ENCODE measurements at regions not wholly inside any gene's neighbourhood (a gene's known extent, or its start where the extent isn't known, plus 50 kb on each side); places are given as distances from the start of the nearest gene placed in this dataset.
"Not testable (repeated sequence)": the region's sequence is repeated elsewhere in the genome, so short reads cannot be mapped to it uniquely, and the experiment has no call there.

DNA sequence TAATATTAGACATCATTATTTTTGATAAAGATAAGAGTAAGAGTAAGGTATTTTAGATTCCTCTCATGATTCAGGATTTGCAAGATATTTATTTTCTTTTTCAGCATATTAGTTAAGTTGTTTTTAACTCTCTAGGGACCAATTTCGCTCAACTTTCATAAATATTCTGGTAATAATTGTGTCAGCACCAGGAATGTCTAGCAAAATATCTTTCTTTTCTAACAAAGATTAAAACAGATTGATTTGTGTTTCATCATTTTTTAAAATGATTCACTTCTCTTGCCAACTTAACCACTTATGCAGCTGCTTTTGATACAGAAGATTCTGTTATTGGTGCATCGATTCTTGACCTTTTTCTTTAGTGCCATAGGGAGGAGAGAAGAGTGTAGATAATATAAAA is 172.8 kb upstream of the PTGFR start:
- Histone ChIP-seq H3K4me3 (ENCODE audit: low read length in 2 of 2) (no peak overlapping the region), H3K9ac (ENCODE audit: low read depth in 1 of 2, low read length in 2 of 2) (no peak overlapping the region), H3K4me1 (ENCODE audit: control insufficient read depth in 2 of 2, insufficient read depth in 2 of 2, low read length in 2 of 2) (no peaks in the 10 kb centered on the region), H3K27me3 (ENCODE audit: control insufficient read depth in 2 of 2, insufficient read depth in 2 of 2, low read length in 2 of 2) (no peaks in the 10 kb centered on the region), H3K27ac (ENCODE audit: low read depth in 2 of 2, low read length in 2 of 2) (no peak overlapping the region), H3K9me3 (ENCODE audit: control insufficient read depth in 2 of 2, low read length in 2 of 2) (no peaks in the 10 kb centered on the region), H3K36me3 (ENCODE audit: control insufficient read depth in 2 of 2, insufficient read depth in 2 of 2, low read length in 2 of 2) (no peaks in the 10 kb centered on the region)

DNA sequence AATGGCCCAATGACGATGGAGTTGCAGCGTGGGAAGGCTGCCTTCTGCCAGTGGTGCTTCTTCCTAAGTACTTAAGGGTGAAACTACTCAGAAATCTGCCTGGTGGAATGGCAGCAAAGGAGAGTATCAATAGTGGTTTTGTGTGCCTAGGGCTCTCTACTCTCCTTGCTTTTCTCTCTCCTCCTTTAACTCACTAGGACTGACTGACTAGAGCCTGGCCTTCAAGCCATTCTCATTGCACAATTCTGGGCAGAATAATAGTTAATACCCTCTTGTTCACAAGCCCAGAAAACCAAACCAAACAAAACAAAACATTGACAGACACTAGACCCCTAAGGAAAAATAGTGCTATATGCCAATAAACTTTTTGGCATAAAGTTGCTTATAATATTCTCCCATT is 171.2 kb upstream of the PTGFR start:
- no peaks in the 10 kb centered on the region for H3K4me1 ChIP-seq (ENCODE audit: control insufficient read depth in 2 of 2, insufficient read depth in 2 of 2, low read length in 2 of 2)
- no peaks in the 10 kb centered on the region for H3K36me3 ChIP-seq (ENCODE audit: control insufficient read depth in 2 of 2, insufficient read depth in 2 of 2, low read length in 2 of 2)
- no peak overlapping the region for H3K27ac ChIP-seq (ENCODE audit: low read depth in 2 of 2, low read length in 2 of 2)
- H3K9ac ChIP-seq (ENCODE audit: low read depth in 1 of 2, low read length in 2 of 2) = no peak overlapping the region
- H3K9me3 ChIP-seq (ENCODE audit: control insufficient read depth in 2 of 2, low read length in 2 of 2) = no peaks in the 10 kb centered on the region
- no peak overlapping the region for H3K4me3 ChIP-seq (ENCODE audit: low read length in 2 of 2)
- H3K27me3 ChIP-seq (ENCODE audit: control insufficient read depth in 2 of 2, insufficient read depth in 2 of 2, low read length in 2 of 2) = peaks cover 0 to 2% of the 10 kb centered on the region in 2 donors

DNA sequence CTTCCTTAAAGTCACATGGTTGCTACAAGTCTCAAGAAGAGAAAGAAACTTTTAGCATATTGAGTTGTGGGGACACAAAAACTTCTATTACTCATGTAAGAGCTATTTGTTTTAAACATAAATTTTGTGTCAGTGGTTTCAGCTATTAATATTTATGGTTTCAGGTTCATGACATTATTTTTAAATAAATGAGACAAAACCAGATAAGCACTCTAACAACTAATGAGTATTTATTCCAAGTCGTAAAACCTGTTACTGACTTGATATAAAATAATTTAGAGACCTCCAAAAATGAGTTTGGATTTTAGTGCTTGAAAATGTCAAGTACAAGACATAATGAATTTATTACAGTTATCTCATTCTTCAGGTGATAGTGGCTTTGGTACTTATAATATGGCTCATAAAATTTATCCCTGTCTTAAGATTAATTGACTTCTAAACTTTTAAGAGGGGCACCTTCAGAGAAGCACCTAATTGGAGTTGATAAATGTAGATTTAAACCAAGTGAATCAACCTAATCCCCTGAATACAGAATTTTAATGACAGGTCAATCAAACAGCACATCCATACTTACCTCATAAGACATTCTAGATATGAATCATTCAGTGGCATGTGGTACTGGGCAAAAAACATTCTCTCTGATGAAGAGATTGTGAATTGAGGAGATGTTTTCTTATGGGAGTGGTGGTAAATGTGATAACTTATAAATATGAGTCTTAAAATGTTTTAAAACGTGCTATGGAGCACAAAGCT is 167.7 kb upstream of the PTGFR start:
- peaks cover 0 to 2% of the 10 kb centered on the region in 2 donors for H3K27me3 ChIP-seq (ENCODE audit: control insufficient read depth in 2 of 2, insufficient read depth in 2 of 2, low read length in 2 of 2)
- H3K9ac ChIP-seq (ENCODE audit: low read depth in 1 of 2, low read length in 2 of 2) = no peak overlapping the region
- H3K4me1 ChIP-seq (ENCODE audit: control insufficient read depth in 2 of 2, insufficient read depth in 2 of 2, low read length in 2 of 2) = no peaks in the 10 kb centered on the region
- H3K27ac ChIP-seq (ENCODE audit: low read depth in 2 of 2, low read length in 2 of 2) = no peak overlapping the region
- H3K4me3 ChIP-seq (ENCODE audit: low read length in 2 of 2) = no peak overlapping the region
- H3K36me3 ChIP-seq (ENCODE audit: control insufficient read depth in 2 of 2, insufficient read depth in 2 of 2, low read length in 2 of 2) = no peaks in the 10 kb centered on the region
- H3K9me3 ChIP-seq (ENCODE audit: control insufficient read depth in 2 of 2, low read length in 2 of 2) = no peaks in the 10 kb centered on the region

DNA sequence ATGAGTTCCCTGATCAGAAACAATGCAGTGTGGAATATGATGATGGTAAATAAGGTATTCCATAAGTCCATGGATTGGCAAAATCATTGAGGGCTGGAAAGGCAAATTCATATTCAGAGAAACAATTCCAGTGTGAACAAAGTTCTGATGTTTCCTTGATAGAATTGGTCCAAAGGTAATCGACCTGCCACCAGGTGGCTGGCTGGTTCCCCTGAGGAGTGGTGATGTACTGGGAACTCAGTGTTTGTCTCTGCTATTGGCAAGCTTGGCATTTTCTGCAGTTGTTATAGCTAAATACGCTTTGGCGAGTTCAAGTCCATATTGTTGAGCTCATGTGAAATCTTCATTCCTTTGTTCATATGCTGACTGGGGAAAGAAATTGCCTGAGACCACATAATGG is 165.5 kb upstream of the PTGFR start:
- H3K36me3 ChIP-seq (ENCODE audit: control insufficient read depth in 2 of 2, insufficient read depth in 2 of 2, low read length in 2 of 2) = no peaks in the 10 kb centered on the region
- no peak overlapping the region for H3K27ac ChIP-seq (ENCODE audit: low read depth in 2 of 2, low read length in 2 of 2)
- H3K27me3 ChIP-seq (ENCODE audit: control insufficient read depth in 2 of 2, insufficient read depth in 2 of 2, low read length in 2 of 2) = peaks cover 0 to 2% of the 10 kb centered on the region in 2 donors
- no peaks in the 10 kb centered on the region for H3K4me1 ChIP-seq (ENCODE audit: control insufficient read depth in 2 of 2, insufficient read depth in 2 of 2, low read length in 2 of 2)
- H3K9me3 ChIP-seq (ENCODE audit: control insufficient read depth in 2 of 2, low read length in 2 of 2) = no peaks in the 10 kb centered on the region
- no peak overlapping the region for H3K9ac ChIP-seq (ENCODE audit: low read depth in 1 of 2, low read length in 2 of 2)
- no peak overlapping the region for H3K4me3 ChIP-seq (ENCODE audit: low read length in 2 of 2)

DNA sequence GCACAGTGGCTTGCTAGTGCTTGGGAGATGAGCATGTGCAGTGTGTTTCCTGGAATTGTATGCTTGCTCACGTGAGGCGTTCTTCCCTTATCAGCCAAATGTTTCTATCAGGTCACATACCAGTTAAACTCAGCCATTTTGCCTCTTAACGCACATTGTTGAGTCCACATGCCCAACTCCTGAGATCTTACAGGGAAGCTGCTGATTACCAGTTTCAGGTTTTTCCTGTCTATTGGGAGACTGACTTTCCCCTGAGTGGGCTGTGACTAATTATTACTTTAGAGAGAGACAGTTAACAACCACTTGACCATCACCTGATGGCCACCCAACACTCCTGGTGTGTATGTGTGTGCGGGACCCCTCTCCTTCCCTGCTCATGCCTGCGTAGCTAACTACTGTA is 161.3 kb upstream of the PTGFR start:
- Histone ChIP-seq H3K27me3 (ENCODE audit: control insufficient read depth in 2 of 2, insufficient read depth in 2 of 2, low read length in 2 of 2) (no peaks in the 10 kb centered on the region), H3K27ac (ENCODE audit: low read depth in 2 of 2, low read length in 2 of 2) (no peak overlapping the region), H3K9ac (ENCODE audit: low read depth in 1 of 2, low read length in 2 of 2) (no peak overlapping the region), H3K36me3 (ENCODE audit: control insufficient read depth in 2 of 2, insufficient read depth in 2 of 2, low read length in 2 of 2) (no peaks in the 10 kb centered on the region), H3K4me1 (ENCODE audit: control insufficient read depth in 2 of 2, insufficient read depth in 2 of 2, low read length in 2 of 2) (no peaks in the 10 kb centered on the region), H3K9me3 (ENCODE audit: control insufficient read depth in 2 of 2, low read length in 2 of 2) (no peaks in the 10 kb centered on the region), H3K4me3 (ENCODE audit: low read length in 2 of 2) (no peak overlapping the region)

DNA sequence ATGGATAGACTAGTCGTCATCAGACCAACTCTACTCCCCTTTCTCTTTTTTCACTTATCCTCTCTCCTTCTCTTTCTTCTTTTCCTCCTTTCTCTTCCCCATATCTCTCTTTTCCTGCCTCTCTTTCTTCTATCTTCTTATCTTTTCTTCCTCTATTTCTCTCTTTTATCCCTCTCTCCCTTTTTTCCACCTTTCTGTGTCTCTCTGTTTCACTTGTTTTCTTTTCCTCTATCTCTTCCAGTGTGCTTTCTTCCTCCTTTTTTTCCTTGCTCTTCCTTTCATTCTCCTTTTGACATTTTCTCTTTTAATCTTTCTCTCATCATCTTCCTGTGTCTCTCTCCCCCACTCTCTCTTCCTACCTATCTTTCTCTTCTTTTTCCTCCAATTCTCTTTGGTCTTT is 159.0 kb upstream of the PTGFR start:
- Histone ChIP-seq H3K9ac (ENCODE audit: low read depth in 1 of 2, low read length in 2 of 2) (no peak overlapping the region), H3K4me1 (ENCODE audit: control insufficient read depth in 2 of 2, insufficient read depth in 2 of 2, low read length in 2 of 2) (no peaks in the 10 kb centered on the region), H3K27me3 (ENCODE audit: control insufficient read depth in 2 of 2, insufficient read depth in 2 of 2, low read length in 2 of 2) (no peaks in the 10 kb centered on the region), H3K27ac (ENCODE audit: low read depth in 2 of 2, low read length in 2 of 2) (no peak overlapping the region), H3K9me3 (ENCODE audit: control insufficient read depth in 2 of 2, low read length in 2 of 2) (no peaks in the 10 kb centered on the region), H3K36me3 (ENCODE audit: control insufficient read depth in 2 of 2, insufficient read depth in 2 of 2, low read length in 2 of 2) (no peaks in the 10 kb centered on the region), H3K4me3 (ENCODE audit: low read length in 2 of 2) (no peak overlapping the region)

DNA sequence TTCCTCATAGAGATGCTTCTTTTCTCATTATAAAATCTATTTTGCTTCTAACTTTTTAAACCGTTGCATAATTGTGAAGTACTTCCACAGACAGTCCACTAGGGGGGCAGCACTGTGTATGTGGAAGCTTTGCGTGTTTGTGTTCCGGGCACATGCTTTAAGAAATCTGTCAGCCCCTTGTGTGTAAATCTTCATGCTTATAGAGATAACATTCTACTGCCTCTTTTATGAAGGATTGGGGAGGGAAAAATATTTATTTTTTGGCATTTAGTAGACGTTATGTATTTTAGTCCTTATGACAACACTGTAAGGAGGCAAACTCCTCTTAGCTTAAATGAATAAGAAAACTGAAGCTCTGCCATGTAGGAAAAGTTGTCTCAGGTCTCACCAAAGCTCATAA is 157.3 kb upstream of the PTGFR start:
- no peaks in the 10 kb centered on the region for H3K4me1 ChIP-seq (ENCODE audit: control insufficient read depth in 2 of 2, insufficient read depth in 2 of 2, low read length in 2 of 2)
- H3K9ac ChIP-seq (ENCODE audit: low read depth in 1 of 2, low read length in 2 of 2) = no peak overlapping the region
- H3K36me3 ChIP-seq (ENCODE audit: control insufficient read depth in 2 of 2, insufficient read depth in 2 of 2, low read length in 2 of 2) = no peaks in the 10 kb centered on the region
- H3K4me3 ChIP-seq (ENCODE audit: low read length in 2 of 2) = no peak overlapping the region
- no peak overlapping the region for H3K27ac ChIP-seq (ENCODE audit: low read depth in 2 of 2, low read length in 2 of 2)
- H3K27me3 ChIP-seq (ENCODE audit: control insufficient read depth in 2 of 2, insufficient read depth in 2 of 2, low read length in 2 of 2) = no peaks in the 10 kb centered on the region
- no peaks in the 10 kb centered on the region for H3K9me3 ChIP-seq (ENCODE audit: control insufficient read depth in 2 of 2, low read length in 2 of 2)

DNA sequence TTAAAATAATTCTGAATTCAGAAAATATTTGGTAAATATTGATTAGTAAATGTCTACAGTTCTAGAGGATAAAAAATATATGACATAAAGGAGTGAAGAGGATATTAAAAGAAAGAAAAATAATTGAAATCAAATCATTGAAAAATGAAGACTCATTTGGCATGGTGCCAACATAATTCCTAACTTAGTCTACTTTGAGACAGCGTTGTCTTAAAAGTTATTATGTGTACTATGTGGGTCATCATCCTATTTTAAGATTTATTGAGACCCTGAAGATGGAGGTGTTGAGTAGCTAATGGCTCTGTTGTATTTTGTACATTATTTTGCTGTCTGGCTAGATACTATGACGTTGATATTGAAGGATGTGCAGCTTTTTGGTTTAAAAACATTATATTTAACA is 156.7 kb upstream of the PTGFR start:
- Histone ChIP-seq H3K27ac (ENCODE audit: low read depth in 2 of 2, low read length in 2 of 2) (no peak overlapping the region), H3K4me1 (ENCODE audit: control insufficient read depth in 2 of 2, insufficient read depth in 2 of 2, low read length in 2 of 2) (no peaks in the 10 kb centered on the region), H3K9ac (ENCODE audit: low read depth in 1 of 2, low read length in 2 of 2) (no peak overlapping the region), H3K9me3 (ENCODE audit: control insufficient read depth in 2 of 2, low read length in 2 of 2) (no peaks in the 10 kb centered on the region), H3K27me3 (ENCODE audit: control insufficient read depth in 2 of 2, insufficient read depth in 2 of 2, low read length in 2 of 2) (no peaks in the 10 kb centered on the region), H3K4me3 (ENCODE audit: low read length in 2 of 2) (no peak overlapping the region), H3K36me3 (ENCODE audit: control insufficient read depth in 2 of 2, insufficient read depth in 2 of 2, low read length in 2 of 2) (no peaks in the 10 kb centered on the region)

DNA sequence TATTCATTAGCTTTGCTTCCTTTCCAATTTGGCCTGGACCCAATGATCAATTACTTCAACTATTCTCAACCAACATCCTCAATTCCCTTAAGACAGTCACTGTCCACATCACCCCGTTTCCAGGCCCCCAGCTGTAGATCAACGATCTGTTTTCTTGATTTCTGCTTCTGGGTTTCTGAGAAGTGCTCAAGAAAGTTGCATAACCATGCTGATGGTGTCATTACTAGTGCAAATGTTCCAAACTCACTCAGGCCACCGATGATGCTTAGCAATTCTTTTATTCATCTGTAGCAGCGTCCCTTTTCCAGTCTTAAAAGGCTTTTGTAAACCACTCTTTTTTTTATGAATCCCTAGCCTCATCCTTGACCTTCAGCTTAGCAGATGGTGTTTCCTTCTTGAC is 155.8 kb upstream of the PTGFR start:
- Histone ChIP-seq H3K9me3 (ENCODE audit: control insufficient read depth in 2 of 2, low read length in 2 of 2) (no peaks in the 10 kb centered on the region), H3K9ac (ENCODE audit: low read depth in 1 of 2, low read length in 2 of 2) (no peak overlapping the region), H3K27me3 (ENCODE audit: control insufficient read depth in 2 of 2, insufficient read depth in 2 of 2, low read length in 2 of 2) (no peaks in the 10 kb centered on the region), H3K4me1 (ENCODE audit: control insufficient read depth in 2 of 2, insufficient read depth in 2 of 2, low read length in 2 of 2) (no peaks in the 10 kb centered on the region), H3K4me3 (ENCODE audit: low read length in 2 of 2) (no peak overlapping the region), H3K27ac (ENCODE audit: low read depth in 2 of 2, low read length in 2 of 2) (no peak overlapping the region), H3K36me3 (ENCODE audit: control insufficient read depth in 2 of 2, insufficient read depth in 2 of 2, low read length in 2 of 2) (no peaks in the 10 kb centered on the region)

DNA sequence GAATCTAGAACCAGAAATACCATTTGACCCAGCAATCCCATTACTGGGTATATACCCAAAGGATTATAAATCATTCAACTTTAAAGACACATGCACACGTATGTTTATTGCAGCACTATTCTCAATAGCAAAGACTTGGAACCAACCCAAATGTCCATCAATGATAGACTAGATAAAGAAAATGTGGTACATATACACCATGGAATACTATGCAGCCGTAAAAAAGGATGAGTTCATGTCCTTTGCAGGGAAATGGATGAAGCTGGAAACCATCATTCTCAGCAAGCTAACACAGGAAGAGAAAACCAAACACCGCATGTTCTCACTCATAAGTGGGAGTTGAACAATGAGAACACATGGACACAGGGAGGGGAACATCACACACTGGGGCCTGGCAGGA is 154.0 kb upstream of the PTGFR start:
- H3K27ac ChIP-seq (ENCODE audit: low read depth in 2 of 2, low read length in 2 of 2); H3K9me3 ChIP-seq (ENCODE audit: control insufficient read depth in 2 of 2, low read length in 2 of 2); H3K9ac ChIP-seq (ENCODE audit: low read depth in 1 of 2, low read length in 2 of 2); H3K4me1 ChIP-seq (ENCODE audit: control insufficient read depth in 2 of 2, insufficient read depth in 2 of 2, low read length in 2 of 2); H3K27me3 ChIP-seq (ENCODE audit: control insufficient read depth in 2 of 2, insufficient read depth in 2 of 2, low read length in 2 of 2); H3K36me3 ChIP-seq (ENCODE audit: control insufficient read depth in 2 of 2, insufficient read depth in 2 of 2, low read length in 2 of 2); H3K4me3 ChIP-seq (ENCODE audit: low read length in 2 of 2): not testable (repeated sequence)

DNA sequence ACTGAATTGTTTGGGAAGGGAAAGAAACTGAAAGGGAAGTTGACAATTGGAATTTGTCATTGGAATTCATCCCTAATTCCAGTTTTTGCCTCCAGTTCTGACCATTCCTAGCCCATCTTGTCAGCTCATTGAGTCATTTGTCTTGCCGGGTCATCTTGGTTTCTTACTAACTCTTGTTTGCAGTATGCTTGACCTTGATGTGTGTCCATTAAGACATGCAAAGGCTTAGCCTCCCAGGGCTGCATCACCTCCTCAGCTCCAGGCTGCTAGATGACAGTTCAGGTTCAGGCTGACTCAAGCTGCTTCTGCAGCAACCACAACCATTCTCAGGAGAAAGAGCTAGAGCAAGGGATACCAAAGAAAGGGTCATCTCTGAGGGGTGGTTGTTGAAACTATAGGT is 151.3 kb upstream of the PTGFR start:
- Histone ChIP-seq H3K9me3 (ENCODE audit: control insufficient read depth in 2 of 2, low read length in 2 of 2) (no peaks in the 10 kb centered on the region), H3K36me3 (ENCODE audit: control insufficient read depth in 2 of 2, insufficient read depth in 2 of 2, low read length in 2 of 2) (no peaks in the 10 kb centered on the region), H3K27me3 (ENCODE audit: control insufficient read depth in 2 of 2, insufficient read depth in 2 of 2, low read length in 2 of 2) (no peaks in the 10 kb centered on the region), H3K4me1 (ENCODE audit: control insufficient read depth in 2 of 2, insufficient read depth in 2 of 2, low read length in 2 of 2) (no peaks in the 10 kb centered on the region), H3K27ac (ENCODE audit: low read depth in 2 of 2, low read length in 2 of 2) (no peak overlapping the region), H3K9ac (ENCODE audit: low read depth in 1 of 2, low read length in 2 of 2) (no peak overlapping the region), H3K4me3 (ENCODE audit: low read length in 2 of 2) (no peak overlapping the region)

Measured in mucosa of rectum (tissue), 2 donors.